22Rv1 (cell line): ENCODE measurements at regions not wholly inside any gene's neighbourhood (a gene's known extent, or its start where the extent isn't known, plus 50 kb on each side); places are given as distances from the start of the nearest gene placed in this dataset.

Experiments used
- ZFX ChIP-seq: fragments of 450-650 bp; IDR thresholded peaks from 2 replicates; pipeline ENCODE4 v1.6.1; 2017; ENCODE audit warnings: antibody characterized with exemption, borderline replicate concordance
- TF ChIP-seq, protein P1 (sequence below): fragments of 450-650 bp; IDR thresholded peaks from 2 replicates; pipeline ENCODE4 v1.5.1; 2017; ENCODE audit warnings: mild to moderate bottlenecking

DNA sequence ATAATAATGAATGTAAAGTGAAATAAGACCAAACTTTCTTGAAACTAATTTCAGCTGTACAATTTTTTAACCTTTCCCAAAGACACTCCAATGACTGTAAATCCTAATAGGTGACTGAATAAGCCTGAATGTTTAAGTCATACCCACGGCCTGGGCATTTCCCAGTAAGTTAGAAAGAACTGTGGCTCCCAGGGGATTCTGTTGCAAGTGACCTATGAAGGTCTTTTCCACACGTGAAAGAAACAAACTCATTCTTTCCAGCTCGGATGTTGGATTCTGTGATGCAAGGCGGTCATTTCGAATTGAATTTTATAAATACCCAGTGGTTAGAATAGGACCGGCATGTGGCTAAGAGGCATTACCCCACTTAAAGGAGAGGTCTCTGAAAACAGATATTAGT, 1134.4 kb downstream of the GALC start:
- TF ChIP-seq, protein P1, sequence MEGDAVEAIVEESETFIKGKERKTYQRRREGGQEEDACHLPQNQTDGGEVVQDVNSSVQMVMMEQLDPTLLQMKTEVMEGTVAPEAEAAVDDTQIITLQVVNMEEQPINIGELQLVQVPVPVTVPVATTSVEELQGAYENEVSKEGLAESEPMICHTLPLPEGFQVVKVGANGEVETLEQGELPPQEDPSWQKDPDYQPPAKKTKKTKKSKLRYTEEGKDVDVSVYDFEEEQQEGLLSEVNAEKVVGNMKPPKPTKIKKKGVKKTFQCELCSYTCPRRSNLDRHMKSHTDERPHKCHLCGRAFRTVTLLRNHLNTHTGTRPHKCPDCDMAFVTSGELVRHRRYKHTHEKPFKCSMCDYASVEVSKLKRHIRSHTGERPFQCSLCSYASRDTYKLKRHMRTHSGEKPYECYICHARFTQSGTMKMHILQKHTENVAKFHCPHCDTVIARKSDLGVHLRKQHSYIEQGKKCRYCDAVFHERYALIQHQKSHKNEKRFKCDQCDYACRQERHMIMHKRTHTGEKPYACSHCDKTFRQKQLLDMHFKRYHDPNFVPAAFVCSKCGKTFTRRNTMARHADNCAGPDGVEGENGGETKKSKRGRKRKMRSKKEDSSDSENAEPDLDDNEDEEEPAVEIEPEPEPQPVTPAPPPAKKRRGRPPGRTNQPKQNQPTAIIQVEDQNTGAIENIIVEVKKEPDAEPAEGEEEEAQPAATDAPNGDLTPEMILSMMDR = no peak
- no peak for TF ChIP-seq ZFX
